Right lobe of liver (tissue), 4 donors: ENCODE measurements at regions not wholly inside any gene's neighbourhood (a gene's known extent, or its start where the extent isn't known, plus 50 kb on each side); places are given as distances from the start of the nearest gene placed in this dataset.

Experiments used
- POLR2A ChIP-seq: fragments of 450-650 bp; IDR thresholded peaks from one replicate; pipeline ENCODE4 v1.6.1; 2017; ENCODE audit warnings: antibody characterized with exemption, mild to moderate bottlenecking
- TF ChIP-seq, protein P1 (sequence below), 4 donors: fragments of 200-600 bp in 3 of 4; fragments of 450-650 bp in 1 of 4; IDR thresholded peaks; one replicate each; pipeline versions ENCODE4 v1.5.1 to v1.8.0; 2016 to 2022; ENCODE audit warnings: antibody characterized with exemption in 4 of 4, mild to moderate bottlenecking in 2 of 4
- donor health status: DM: no; HTN: no; CAD: no.
- donor health status: DM: no; HTN: no; CAD: no.
- donor health status: DM: no; HTN: yes; CAD: no.

GRCh38 chrX:43002526-43003203 is 224.7 kb upstream of the PPP1R2C start:
- TF ChIP-seq, protein P1, sequence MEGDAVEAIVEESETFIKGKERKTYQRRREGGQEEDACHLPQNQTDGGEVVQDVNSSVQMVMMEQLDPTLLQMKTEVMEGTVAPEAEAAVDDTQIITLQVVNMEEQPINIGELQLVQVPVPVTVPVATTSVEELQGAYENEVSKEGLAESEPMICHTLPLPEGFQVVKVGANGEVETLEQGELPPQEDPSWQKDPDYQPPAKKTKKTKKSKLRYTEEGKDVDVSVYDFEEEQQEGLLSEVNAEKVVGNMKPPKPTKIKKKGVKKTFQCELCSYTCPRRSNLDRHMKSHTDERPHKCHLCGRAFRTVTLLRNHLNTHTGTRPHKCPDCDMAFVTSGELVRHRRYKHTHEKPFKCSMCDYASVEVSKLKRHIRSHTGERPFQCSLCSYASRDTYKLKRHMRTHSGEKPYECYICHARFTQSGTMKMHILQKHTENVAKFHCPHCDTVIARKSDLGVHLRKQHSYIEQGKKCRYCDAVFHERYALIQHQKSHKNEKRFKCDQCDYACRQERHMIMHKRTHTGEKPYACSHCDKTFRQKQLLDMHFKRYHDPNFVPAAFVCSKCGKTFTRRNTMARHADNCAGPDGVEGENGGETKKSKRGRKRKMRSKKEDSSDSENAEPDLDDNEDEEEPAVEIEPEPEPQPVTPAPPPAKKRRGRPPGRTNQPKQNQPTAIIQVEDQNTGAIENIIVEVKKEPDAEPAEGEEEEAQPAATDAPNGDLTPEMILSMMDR (IDR thresholded peaks at IDR 0.05), result no peak
- TF ChIP-seq POLR2A, result no peak
